ENCODE measurements at regions not wholly inside any gene's neighbourhood (a gene's known extent, or its start where the extent isn't known, plus 50 kb on each side); places are given as distances from the start of the nearest gene placed in this dataset.

DNA sequence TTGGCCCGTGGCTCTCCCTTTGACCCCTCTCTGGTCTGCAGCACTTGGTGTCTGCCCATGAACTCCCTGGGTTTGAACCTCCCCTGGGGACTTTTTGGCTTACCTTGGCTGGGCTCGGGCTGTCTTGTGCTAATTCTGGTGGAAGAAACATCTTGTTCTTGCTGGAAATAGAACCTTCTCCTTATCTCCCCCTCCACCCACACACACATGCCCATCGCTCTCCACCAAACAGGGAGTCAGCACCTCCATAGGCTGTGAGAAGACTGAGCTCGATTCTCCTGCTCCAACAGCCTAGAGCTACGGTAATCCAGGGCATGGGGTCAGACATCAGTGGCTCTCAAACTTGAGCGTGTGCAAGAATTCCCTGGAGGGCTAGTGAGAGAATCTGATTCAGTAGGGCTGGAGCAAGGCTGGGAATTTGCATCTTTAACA is 114.4 kb upstream of the SLC22A23 start:
- Histone ChIP-seq H3K4me1 (ENCODE audit: control insufficient read depth in 1 of 2, insufficient read depth in 1 of 2, low read depth in 1 of 2, low read length in 1 of 2) (no peaks in the 10 kb centered on the region), H3K4me3 (ENCODE audit: low read depth in 1 of 2, low read length in 1 of 2) (no peak overlapping the region), H3K9me3 (no peaks in the 10 kb centered on the region), H3K27ac (no peak overlapping the region), H3K36me3 (no peaks in the 10 kb centered on the region), H3K27me3 (peaks cover 16% of the 10 kb centered on the region)
- TF ChIP-seq, protein P1, sequence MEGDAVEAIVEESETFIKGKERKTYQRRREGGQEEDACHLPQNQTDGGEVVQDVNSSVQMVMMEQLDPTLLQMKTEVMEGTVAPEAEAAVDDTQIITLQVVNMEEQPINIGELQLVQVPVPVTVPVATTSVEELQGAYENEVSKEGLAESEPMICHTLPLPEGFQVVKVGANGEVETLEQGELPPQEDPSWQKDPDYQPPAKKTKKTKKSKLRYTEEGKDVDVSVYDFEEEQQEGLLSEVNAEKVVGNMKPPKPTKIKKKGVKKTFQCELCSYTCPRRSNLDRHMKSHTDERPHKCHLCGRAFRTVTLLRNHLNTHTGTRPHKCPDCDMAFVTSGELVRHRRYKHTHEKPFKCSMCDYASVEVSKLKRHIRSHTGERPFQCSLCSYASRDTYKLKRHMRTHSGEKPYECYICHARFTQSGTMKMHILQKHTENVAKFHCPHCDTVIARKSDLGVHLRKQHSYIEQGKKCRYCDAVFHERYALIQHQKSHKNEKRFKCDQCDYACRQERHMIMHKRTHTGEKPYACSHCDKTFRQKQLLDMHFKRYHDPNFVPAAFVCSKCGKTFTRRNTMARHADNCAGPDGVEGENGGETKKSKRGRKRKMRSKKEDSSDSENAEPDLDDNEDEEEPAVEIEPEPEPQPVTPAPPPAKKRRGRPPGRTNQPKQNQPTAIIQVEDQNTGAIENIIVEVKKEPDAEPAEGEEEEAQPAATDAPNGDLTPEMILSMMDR (IDR thresholded peaks at IDR 0.05) = no peak

DNA sequence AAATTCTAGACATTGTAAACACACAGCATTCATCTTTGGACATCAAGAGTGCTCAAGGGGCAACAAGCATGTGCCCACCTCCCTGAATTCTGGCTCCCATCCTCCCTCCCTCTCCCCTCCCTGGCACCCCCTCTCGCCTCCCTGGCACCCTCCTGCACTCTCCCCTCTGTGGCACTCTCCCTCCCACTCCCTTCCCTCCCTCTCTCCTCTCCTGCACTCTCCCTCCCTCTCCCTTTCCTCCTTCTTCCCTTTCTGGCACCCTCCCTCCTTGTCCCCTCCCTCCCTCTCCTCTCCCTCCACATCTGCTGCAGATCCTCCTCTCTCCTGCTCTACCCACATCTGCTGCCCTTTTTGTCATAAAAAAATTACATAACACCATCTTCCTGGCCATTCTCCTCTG is 113.0 kb upstream of the SLC22A23 start:
- TF ChIP-seq, protein P1 (IDR thresholded peaks at IDR 0.05) = no peak
- Histone ChIP-seq H3K27ac (no peak overlapping the region), H3K9me3 (no peaks in the 10 kb centered on the region), H3K27me3 (peaks cover 11% of the 10 kb centered on the region), H3K4me3 (ENCODE audit: low read depth in 1 of 2, low read length in 1 of 2) (no peak overlapping the region), H3K4me1 (ENCODE audit: control insufficient read depth in 1 of 2, insufficient read depth in 1 of 2, low read depth in 1 of 2, low read length in 1 of 2) (no peaks in the 10 kb centered on the region), H3K36me3 (no peaks in the 10 kb centered on the region)

DNA sequence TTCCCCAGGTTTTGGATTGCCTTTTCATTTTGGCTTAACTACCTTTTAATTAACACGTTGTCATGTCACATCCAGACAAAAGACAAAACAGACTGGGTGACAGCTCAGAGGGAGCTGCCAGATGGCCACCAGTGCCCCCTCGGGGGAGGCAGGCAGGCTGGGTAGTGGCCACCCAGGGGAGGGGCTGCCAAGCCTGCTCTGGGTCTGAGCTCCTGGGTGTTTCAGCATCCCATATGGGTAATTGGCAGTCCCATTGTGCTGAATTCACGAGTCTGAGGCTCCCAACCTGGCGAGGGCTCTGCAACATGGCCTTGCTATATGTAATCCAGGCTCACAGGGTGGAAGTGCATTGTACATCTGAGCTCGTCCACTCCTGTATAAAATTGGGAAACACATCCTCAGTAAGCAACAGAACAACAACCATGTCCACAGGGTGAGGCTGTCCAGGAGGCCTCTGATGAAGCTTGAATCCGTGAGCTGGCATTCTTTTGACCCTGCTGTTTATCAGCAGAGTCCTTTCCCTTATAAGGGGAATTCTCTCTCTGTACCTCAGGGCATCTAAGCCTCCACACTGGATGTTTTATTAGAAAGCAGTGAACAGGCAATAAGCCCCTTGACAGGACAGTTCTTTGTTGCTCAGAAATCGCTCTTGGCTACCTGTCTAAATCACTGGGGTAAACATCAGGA is 111.7 kb upstream of the SLC22A23 start:
- H3K4me1 ChIP-seq (ENCODE audit: control insufficient read depth in 1 of 2, insufficient read depth in 1 of 2, low read depth in 1 of 2, low read length in 1 of 2) = no peaks in the 10 kb centered on the region
- H3K9me3 ChIP-seq = no peaks in the 10 kb centered on the region
- peaks cover 11% of the 10 kb centered on the region for H3K27me3 ChIP-seq
- no peak overlapping the region for H3K27ac ChIP-seq
- no peaks in the 10 kb centered on the region for H3K36me3 ChIP-seq
- TF ChIP-seq, protein P1 (IDR thresholded peaks at IDR 0.05) = no peak
- H3K4me3 ChIP-seq (ENCODE audit: low read depth in 1 of 2, low read length in 1 of 2) = no peak overlapping the region

DNA sequence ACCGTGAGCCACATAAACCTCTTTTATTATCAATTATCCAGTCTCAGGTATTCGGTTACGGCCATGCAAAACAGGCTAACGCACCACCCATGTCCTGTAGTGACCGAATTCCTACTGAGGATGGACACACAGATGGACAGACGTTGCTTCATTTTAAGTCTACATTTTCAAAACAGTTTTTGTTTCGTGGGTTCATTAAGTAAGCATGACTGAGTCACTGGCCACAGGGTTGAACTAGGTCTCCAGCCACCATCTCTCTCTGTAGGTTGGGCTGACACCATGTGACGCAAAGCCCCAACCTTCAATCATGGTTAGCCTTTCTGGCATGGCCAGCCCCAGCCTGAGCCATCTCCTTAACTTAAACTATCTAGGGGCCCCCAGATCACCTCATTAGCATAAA is 110.0 kb upstream of the SLC22A23 start:
- H3K36me3 ChIP-seq = no peaks in the 10 kb centered on the region
- no peaks in the 10 kb centered on the region for H3K4me1 ChIP-seq (ENCODE audit: control insufficient read depth in 1 of 2, insufficient read depth in 1 of 2, low read depth in 1 of 2, low read length in 1 of 2)
- TF ChIP-seq, protein P1 (IDR thresholded peaks at IDR 0.05) = no peak
- no peak overlapping the region for H3K27ac ChIP-seq
- H3K4me3 ChIP-seq (ENCODE audit: low read depth in 1 of 2, low read length in 1 of 2) = no peak overlapping the region
- peaks cover 11% of the 10 kb centered on the region for H3K27me3 ChIP-seq
- no peaks in the 10 kb centered on the region for H3K9me3 ChIP-seq

DNA sequence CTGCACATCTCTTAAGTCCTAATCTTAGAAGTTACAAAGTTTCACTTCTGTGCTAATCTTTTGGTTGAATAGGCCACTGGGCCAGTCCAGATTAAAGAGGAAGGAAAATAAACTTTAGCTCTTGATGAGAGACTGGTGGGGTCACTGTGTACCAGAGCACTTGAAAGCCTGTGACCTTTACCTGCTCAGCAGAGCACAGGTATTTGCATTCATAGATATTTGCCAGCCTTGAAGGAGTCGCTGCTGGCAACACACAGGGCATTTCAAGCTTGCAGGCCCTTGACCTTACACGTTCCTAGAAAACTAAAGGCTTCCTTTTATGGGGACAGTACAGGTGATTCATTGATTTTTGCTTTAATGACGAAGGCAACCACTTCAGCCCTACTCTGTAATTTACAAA is 108.4 kb upstream of the SLC22A23 start:
- H3K4me3 ChIP-seq (ENCODE audit: low read depth in 1 of 2, low read length in 1 of 2) = no peak overlapping the region
- no peaks in the 10 kb centered on the region for H3K36me3 ChIP-seq
- H3K4me1 ChIP-seq (ENCODE audit: control insufficient read depth in 1 of 2, insufficient read depth in 1 of 2, low read depth in 1 of 2, low read length in 1 of 2) = no peaks in the 10 kb centered on the region
- TF ChIP-seq, protein P1 (IDR thresholded peaks at IDR 0.05) = no peak
- H3K9me3 ChIP-seq = no peaks in the 10 kb centered on the region
- H3K27me3 ChIP-seq = peaks cover 7% of the 10 kb centered on the region
- no peak overlapping the region for H3K27ac ChIP-seq

All from neutrophil (primary cell).